ENCODE measurements at regions not wholly inside any gene's neighbourhood (a gene's known extent, or its start where the extent isn't known, plus 50 kb on each side); places are given as distances from the start of the nearest gene placed in this dataset.
"Not testable (repeated sequence)": the region's sequence is repeated elsewhere in the genome, so short reads cannot be mapped to it uniquely, and the experiment has no call there.

- intact Hi-C loops (cut with DNase I) = no loop called here
- TF ChIP-seq CTCF (IDR thresholded peaks at IDR 0.05) = no peak
- TF ChIP-seq POLR2A (IDR thresholded peaks at IDR 0.05) = no peak
- DNase-seq = no peak
- Histone ChIP-seq H3K9me3 (replicated peaks in 1 of 3) (no peaks in the 10 kb centered on the region), H3K36me3 (replicated peaks in 1 of 2) (no peaks in the 10 kb centered on the region), H3K27ac (no peak overlapping the region), H3K4me3 (no peak overlapping the region), H3K27me3 (no peaks in the 10 kb centered on the region), H3K4me1 (replicated peaks in 1 of 2) (no peaks in the 10 kb centered on the region)
- WGBS, 4 donors = 34 to 60% (median 59%) methylated on average over 1 of the region's 1 CpG
Observed at GRCh38 chr6:66265737-66266136, 558.7 kb upstream of the EYS start.

GRCh38 chr6:66264376-66264775 lies 557.4 kb upstream of the EYS start:
- TF ChIP-seq CTCF (IDR thresholded peaks at IDR 0.05) = no peak
- no peak for TF ChIP-seq POLR2A (IDR thresholded peaks at IDR 0.05)
- H3K27ac ChIP-seq = no peak overlapping the region
- no peaks in the 10 kb centered on the region for H3K9me3 ChIP-seq (replicated peaks in 1 of 3)
- intact Hi-C loops (cut with DNase I) = no loop called here
- no peak overlapping the region for H3K4me3 ChIP-seq
- no peaks in the 10 kb centered on the region for H3K27me3 ChIP-seq
- no peak for DNase-seq
- 68 to 80% (median 73%) methylated on average over 4 of the region's 4 CpGs for WGBS, 4 donors
- H3K36me3 ChIP-seq (replicated peaks in 1 of 2) = no peaks in the 10 kb centered on the region
- H3K4me1 ChIP-seq (replicated peaks in 1 of 2) = no peaks in the 10 kb centered on the region

GRCh38 chr6:66258731-66259487 lies 551.9 kb upstream of the EYS start:
- H3K4me3 ChIP-seq; H3K4me1 ChIP-seq (replicated peaks in 1 of 2); H3K9me3 ChIP-seq (replicated peaks in 1 of 3); H3K27me3 ChIP-seq; H3K36me3 ChIP-seq (replicated peaks in 1 of 2); H3K27ac ChIP-seq; intact Hi-C loops (cut with DNase I); DNase-seq: not testable (repeated sequence)
- WGBS, 4 donors = 85 to 87% (median 87%) methylated on average over 6 of the region's 6 CpGs

- intact Hi-C loops (cut with DNase I) = no loop called here
- no peaks in the 10 kb centered on the region for H3K9me3 ChIP-seq (replicated peaks in 1 of 3)
- no peak overlapping the region for H3K27ac ChIP-seq
- TF ChIP-seq CTCF (IDR thresholded peaks at IDR 0.05) (no peak), POLR2A (IDR thresholded peaks at IDR 0.05) (no peak)
- H3K36me3 ChIP-seq (replicated peaks in 1 of 2) = no peaks in the 10 kb centered on the region
- no peaks in the 10 kb centered on the region for H3K27me3 ChIP-seq
- H3K4me3 ChIP-seq = no peak overlapping the region
- WGBS, 4 donors = 62 to 77% (median 69%) methylated on average over 1 of the region's 1 CpG
- DNase-seq = no peak
- no peaks in the 10 kb centered on the region for H3K4me1 ChIP-seq (replicated peaks in 1 of 2)
Observed at GRCh38 chr6:66245231-66245630, 538.2 kb upstream of the EYS start.

GRCh38 chr6:66238851-66239250 lies 531.8 kb upstream of the EYS start:
- DNase-seq = no peak
- intact Hi-C loops (cut with DNase I) = no loop called here
- H3K4me1 ChIP-seq (replicated peaks in 1 of 2) = no peaks in the 10 kb centered on the region
- H3K4me3 ChIP-seq = no peak overlapping the region
- TF ChIP-seq CTCF (IDR thresholded peaks at IDR 0.05) = no peak
- TF ChIP-seq POLR2A (IDR thresholded peaks at IDR 0.05) = no peak
- no peak overlapping the region for H3K27ac ChIP-seq
- no peaks in the 10 kb centered on the region for H3K36me3 ChIP-seq (replicated peaks in 1 of 2)
- H3K27me3 ChIP-seq = no peaks in the 10 kb centered on the region
- WGBS, 4 donors = 41 to 67% (median 62%) methylated on average over 2 of the region's 2 CpGs
- H3K9me3 ChIP-seq (replicated peaks in 1 of 3) = no peaks in the 10 kb centered on the region
